Liver (tissue), 8 donors: ENCODE measurements at regions not wholly inside any gene's neighbourhood (a gene's known extent, or its start where the extent isn't known, plus 50 kb on each side); places are given as distances from the start of the nearest gene placed in this dataset.

Source experiments
- DNase-seq: peaks from one replicate; pipeline ENCODE4 v3.0.0-alpha.2; 2017; ENCODE audit warnings: low spot score
- H3K27ac ChIP-seq, 2 donors: one replicate each; pipeline ENCODE4 v1.7.0; 2013; ENCODE audit warnings: inconsistent platforms in 2 of 2, low read length in 2 of 2, control low read depth in 1 of 2, low read depth in 1 of 2, mild to moderate bottlenecking in 1 of 2
- H3K27me3 ChIP-seq, 4 donors: one replicate each; pipeline versions ENCODE4 v1.6.1 to v1.7.0; 2013; ENCODE audit warnings: low read length in 3 of 4, inconsistent platforms in 1 of 4, mild to moderate bottlenecking in 1 of 4, moderate library complexity in 1 of 4; ENCODE audit not compliant: control insufficient read depth in 4 of 4, insufficient read depth in 4 of 4
- H3K36me3 ChIP-seq, 4 donors: one replicate each; pipeline versions ENCODE4 v1.6.1 to v1.7.0; 2013; ENCODE audit warnings: low read length in 3 of 4, mild to moderate bottlenecking in 3 of 4, low read depth in 1 of 4, moderate library complexity in 1 of 4; ENCODE audit not compliant: control insufficient read depth in 4 of 4, insufficient read depth in 3 of 4
- H3K4me1 ChIP-seq, 4 donors: one replicate each; pipeline versions ENCODE4 v1.6.1 to v1.7.0; 2013; ENCODE audit warnings: low read length in 3 of 4, mild to moderate bottlenecking in 3 of 4, moderate library complexity in 1 of 4; ENCODE audit not compliant: control insufficient read depth in 4 of 4, insufficient read depth in 4 of 4
- H3K4me3 ChIP-seq, 3 donors: one replicate each; pipeline versions ENCODE4 v1.6.1 to v1.7.0; 2013; ENCODE audit warnings: low read length in 3 of 3, control low read depth in 1 of 3, low read depth in 1 of 3, mild to moderate bottlenecking in 1 of 3
- H3K9ac ChIP-seq, 2 donors: one replicate each; pipeline ENCODE4 v1.7.0; 2013; ENCODE audit warnings: low read length in 2 of 2, mild to moderate bottlenecking in 2 of 2, moderate library complexity in 2 of 2, control low read depth in 1 of 2, low read depth in 1 of 2
- H3K9me3 ChIP-seq, 4 donors: one replicate each; pipeline versions ENCODE4 v1.6.1 to v1.7.0; 2013; ENCODE audit warnings: low read length in 3 of 4; ENCODE audit not compliant: control insufficient read depth in 4 of 4
- EGR1 ChIP-seq, 2 donors: IDR thresholded peaks; 2 replicates each; pipeline ENCODE4 v1.6.1; 2016 to 2018; ENCODE audit warnings: antibody characterized with exemption in 2 of 2, low read depth in 2 of 2
- FOXA1 ChIP-seq: IDR thresholded peaks from 2 replicates; pipeline ENCODE4 v1.6.1; 2016; ENCODE audit warnings: antibody characterized with exemption
- FOXA2 ChIP-seq: IDR thresholded peaks from 2 replicates; pipeline ENCODE4 v1.6.1; 2016; ENCODE audit warnings: antibody characterized with exemption
- GABPA ChIP-seq, 2 donors: IDR thresholded peaks in 1 of 2; conservative IDR thresholded peaks in 1 of 2; 2 replicates each; pipeline ENCODE4 v1.6.1; 2016; ENCODE audit warnings: antibody characterized with exemption in 2 of 2, mild to moderate bottlenecking in 1 of 2, moderate library complexity in 1 of 2
- HNF4A ChIP-seq, 2 donors: conservative IDR thresholded peaks; 2 replicates each; pipeline ENCODE4 v1.6.1; 2016; ENCODE audit warnings: antibody characterized with exemption in 2 of 2, mild to moderate bottlenecking in 2 of 2
- HNF4G ChIP-seq: IDR thresholded peaks from 2 replicates; pipeline ENCODE4 v1.6.1; 2016; ENCODE audit warnings: antibody characterized with exemption
- JUND ChIP-seq, 2 donors: IDR thresholded peaks; 2 replicates each; pipeline ENCODE4 v1.6.1; 2016; ENCODE audit warnings: antibody characterized with exemption in 2 of 2
- NR2F2 ChIP-seq: IDR thresholded peaks from 2 replicates; pipeline ENCODE4 v1.6.1; 2016; ENCODE audit warnings: antibody characterized with exemption
- RAD21 ChIP-seq, 2 donors: IDR thresholded peaks; 2 replicates each; pipeline ENCODE4 v1.6.1; 2016; ENCODE audit warnings: antibody characterized with exemption in 2 of 2, mild to moderate bottlenecking in 2 of 2
- RXRA ChIP-seq, 2 donors: IDR thresholded peaks; 2 replicates each; pipeline ENCODE4 v1.6.1; 2017 to 2018; ENCODE audit warnings: antibody characterized with exemption in 2 of 2, mild to moderate bottlenecking in 1 of 2
- SP1 ChIP-seq: IDR thresholded peaks from 2 replicates; pipeline ENCODE4 v1.6.1; 2018; ENCODE audit warnings: antibody characterized with exemption, mild to moderate bottlenecking
- TAF1 ChIP-seq: conservative IDR thresholded peaks from 2 replicates; pipeline ENCODE4 v1.6.1; 2016; ENCODE audit warnings: antibody characterized with exemption, mild to moderate bottlenecking
- YY1 ChIP-seq: IDR thresholded peaks from 2 replicates; pipeline ENCODE4 v1.6.1; 2016; ENCODE audit warnings: antibody characterized with exemption, mild to moderate bottlenecking
- WGBS: extraction: QIAGEN DNeasy Blood & Tissue Kit; methylation state at CpG from one replicate; pipeline ENCODE4 v1.1.7; 2013; 5-methylcytosine and 5-hydroxymethylcytosine counted together
- TF ChIP-seq, protein P1 (sequence below): IDR thresholded peaks from 2 replicates; pipeline ENCODE4 v1.6.1; 2016; ENCODE audit warnings: antibody characterized with exemption
- TF ChIP-seq, protein P2 (sequence below): IDR thresholded peaks from 2 replicates; pipeline ENCODE4 v1.6.1; 2016; ENCODE audit warnings: antibody characterized with exemption
- TF ChIP-seq, protein P3 (sequence below): IDR thresholded peaks from 2 replicates; pipeline ENCODE4 v1.6.1; 2016; ENCODE audit warnings: antibody characterized with exemption
- TF ChIP-seq, protein P4 (sequence below): IDR thresholded peaks from 2 replicates; pipeline ENCODE4 v1.6.1; 2016; ENCODE audit warnings: antibody characterized with exemption, mild to moderate bottlenecking
- TF ChIP-seq, protein P5 (sequence below): fragments of 150-350 bp; IDR thresholded peaks from 2 replicates; pipeline ENCODE4 v1.5.1; 2017; ENCODE audit warnings: improper control_type of control experiment, low read depth, low read length; ENCODE audit not compliant: missing input control
- donor health status: healthy.
- donor health status: healthy.
- donor health status: healthy.
- donor health status: healthy.
- donor health status: healthy.

DNA sequence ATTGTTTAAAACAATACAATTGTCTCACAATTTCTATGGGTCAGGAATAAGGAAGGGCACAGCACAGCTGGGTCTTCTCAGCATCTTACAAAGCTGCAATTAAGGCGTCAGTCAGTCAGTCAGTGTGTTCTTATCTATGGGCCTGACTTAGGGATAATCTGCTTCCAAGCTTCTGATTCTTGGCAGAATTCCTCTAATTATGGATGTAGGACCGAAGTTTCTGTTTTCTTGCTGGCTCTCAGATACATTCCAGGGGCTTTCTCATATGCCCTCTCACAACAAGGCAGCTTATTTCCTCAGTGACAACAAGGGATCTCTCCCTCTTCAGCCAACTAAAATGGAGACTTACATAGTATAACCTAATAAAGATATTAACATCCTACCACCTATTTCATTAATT lies 1925.3 kb upstream of the ACO1 start:
- TF ChIP-seq FOXA1 (no peak), EGR1 (IDR thresholded peaks at IDR 0.05; ENCODE audit: low read depth in 2 of 2) (no peak), TAF1 (no peak), RAD21 (IDR thresholded peaks at IDR 0.05) (no peak), FOXA2 (no peak), JUND (IDR thresholded peaks at IDR 0.05) (no peak), NR2F2 (no peak), YY1 (no peak), GABPA (IDR thresholded peaks at IDR 0.05 in 1 of 2, conservative IDR thresholded peaks at IDR 0.05 in 1 of 2) (no peak), HNF4G (no peak), RXRA (IDR thresholded peaks at IDR 0.05) (no peak), SP1 (no peak), HNF4A (conservative IDR thresholded peaks at IDR 0.05) (no peak)
- TF ChIP-seq, protein P1, sequence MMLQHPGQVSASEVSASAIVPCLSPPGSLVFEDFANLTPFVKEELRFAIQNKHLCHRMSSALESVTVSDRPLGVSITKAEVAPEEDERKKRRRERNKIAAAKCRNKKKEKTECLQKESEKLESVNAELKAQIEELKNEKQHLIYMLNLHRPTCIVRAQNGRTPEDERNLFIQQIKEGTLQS = no peak
- TF ChIP-seq, protein P2, sequence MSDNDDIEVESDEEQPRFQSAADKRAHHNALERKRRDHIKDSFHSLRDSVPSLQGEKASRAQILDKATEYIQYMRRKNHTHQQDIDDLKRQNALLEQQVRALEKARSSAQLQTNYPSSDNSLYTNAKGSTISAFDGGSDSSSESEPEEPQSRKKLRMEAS = no peak
- TF ChIP-seq, protein P3, sequence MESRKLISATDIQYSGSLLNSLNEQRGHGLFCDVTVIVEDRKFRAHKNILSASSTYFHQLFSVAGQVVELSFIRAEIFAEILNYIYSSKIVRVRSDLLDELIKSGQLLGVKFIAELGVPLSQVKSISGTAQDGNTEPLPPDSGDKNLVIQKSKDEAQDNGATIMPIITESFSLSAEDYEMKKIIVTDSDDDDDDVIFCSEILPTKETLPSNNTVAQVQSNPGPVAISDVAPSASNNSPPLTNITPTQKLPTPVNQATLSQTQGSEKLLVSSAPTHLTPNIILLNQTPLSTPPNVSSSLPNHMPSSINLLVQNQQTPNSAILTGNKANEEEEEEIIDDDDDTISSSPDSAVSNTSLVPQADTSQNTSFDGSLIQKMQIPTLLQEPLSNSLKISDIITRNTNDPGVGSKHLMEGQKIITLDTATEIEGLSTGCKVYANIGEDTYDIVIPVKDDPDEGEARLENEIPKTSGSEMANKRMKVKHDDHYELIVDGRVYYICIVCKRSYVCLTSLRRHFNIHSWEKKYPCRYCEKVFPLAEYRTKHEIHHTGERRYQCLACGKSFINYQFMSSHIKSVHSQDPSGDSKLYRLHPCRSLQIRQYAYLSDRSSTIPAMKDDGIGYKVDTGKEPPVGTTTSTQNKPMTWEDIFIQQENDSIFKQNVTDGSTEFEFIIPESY = no peak
- TF ChIP-seq, protein P4, sequence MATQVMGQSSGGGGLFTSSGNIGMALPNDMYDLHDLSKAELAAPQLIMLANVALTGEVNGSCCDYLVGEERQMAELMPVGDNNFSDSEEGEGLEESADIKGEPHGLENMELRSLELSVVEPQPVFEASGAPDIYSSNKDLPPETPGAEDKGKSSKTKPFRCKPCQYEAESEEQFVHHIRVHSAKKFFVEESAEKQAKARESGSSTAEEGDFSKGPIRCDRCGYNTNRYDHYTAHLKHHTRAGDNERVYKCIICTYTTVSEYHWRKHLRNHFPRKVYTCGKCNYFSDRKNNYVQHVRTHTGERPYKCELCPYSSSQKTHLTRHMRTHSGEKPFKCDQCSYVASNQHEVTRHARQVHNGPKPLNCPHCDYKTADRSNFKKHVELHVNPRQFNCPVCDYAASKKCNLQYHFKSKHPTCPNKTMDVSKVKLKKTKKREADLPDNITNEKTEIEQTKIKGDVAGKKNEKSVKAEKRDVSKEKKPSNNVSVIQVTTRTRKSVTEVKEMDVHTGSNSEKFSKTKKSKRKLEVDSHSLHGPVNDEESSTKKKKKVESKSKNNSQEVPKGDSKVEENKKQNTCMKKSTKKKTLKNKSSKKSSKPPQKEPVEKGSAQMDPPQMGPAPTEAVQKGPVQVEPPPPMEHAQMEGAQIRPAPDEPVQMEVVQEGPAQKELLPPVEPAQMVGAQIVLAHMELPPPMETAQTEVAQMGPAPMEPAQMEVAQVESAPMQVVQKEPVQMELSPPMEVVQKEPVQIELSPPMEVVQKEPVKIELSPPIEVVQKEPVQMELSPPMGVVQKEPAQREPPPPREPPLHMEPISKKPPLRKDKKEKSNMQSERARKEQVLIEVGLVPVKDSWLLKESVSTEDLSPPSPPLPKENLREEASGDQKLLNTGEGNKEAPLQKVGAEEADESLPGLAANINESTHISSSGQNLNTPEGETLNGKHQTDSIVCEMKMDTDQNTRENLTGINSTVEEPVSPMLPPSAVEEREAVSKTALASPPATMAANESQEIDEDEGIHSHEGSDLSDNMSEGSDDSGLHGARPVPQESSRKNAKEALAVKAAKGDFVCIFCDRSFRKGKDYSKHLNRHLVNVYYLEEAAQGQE = no peak
- TF ChIP-seq, protein P5, sequence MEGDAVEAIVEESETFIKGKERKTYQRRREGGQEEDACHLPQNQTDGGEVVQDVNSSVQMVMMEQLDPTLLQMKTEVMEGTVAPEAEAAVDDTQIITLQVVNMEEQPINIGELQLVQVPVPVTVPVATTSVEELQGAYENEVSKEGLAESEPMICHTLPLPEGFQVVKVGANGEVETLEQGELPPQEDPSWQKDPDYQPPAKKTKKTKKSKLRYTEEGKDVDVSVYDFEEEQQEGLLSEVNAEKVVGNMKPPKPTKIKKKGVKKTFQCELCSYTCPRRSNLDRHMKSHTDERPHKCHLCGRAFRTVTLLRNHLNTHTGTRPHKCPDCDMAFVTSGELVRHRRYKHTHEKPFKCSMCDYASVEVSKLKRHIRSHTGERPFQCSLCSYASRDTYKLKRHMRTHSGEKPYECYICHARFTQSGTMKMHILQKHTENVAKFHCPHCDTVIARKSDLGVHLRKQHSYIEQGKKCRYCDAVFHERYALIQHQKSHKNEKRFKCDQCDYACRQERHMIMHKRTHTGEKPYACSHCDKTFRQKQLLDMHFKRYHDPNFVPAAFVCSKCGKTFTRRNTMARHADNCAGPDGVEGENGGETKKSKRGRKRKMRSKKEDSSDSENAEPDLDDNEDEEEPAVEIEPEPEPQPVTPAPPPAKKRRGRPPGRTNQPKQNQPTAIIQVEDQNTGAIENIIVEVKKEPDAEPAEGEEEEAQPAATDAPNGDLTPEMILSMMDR = no peak
- Histone ChIP-seq H3K27ac (no peak overlapping the region), H3K27me3 (no peaks in the 10 kb centered on the region), H3K4me1 (no peaks in the 10 kb centered on the region), H3K9ac (no peak overlapping the region), H3K9me3 (no peaks in the 10 kb centered on the region), H3K36me3 (no peaks in the 10 kb centered on the region), H3K4me3 (no peak overlapping the region)
- 60% methylated on average over 2 of the region's 2 CpGs for WGBS
- no peak for DNase-seq

DNA sequence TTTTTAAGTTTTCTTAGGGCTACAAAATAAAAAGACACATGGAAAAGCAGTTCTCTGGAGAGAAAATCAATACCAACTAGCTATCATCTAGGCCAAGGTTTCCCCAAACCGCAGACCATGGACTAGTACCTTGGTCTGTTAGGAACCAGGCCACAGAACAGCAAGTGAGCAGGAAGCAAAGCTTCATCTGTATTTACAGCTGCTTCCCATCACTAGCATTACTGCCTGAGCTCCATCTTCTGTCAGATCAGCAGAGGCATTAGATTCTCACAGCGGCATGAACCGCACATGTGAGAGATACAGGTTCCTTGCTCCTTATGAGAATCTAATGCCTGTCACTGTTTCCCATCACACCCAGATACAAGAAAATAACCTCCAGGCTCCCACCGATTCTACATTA lies 1907.6 kb upstream of the ACO1 start:
- DNase-seq = no peak
- Histone ChIP-seq H3K9me3 (no peaks in the 10 kb centered on the region), H3K36me3 (no peaks in the 10 kb centered on the region), H3K4me3 (no peak overlapping the region), H3K27ac (no peak overlapping the region), H3K4me1 (no peaks in the 10 kb centered on the region), H3K9ac (no peak overlapping the region), H3K27me3 (no peaks in the 10 kb centered on the region)
- 75% methylated on average over 4 of the region's 4 CpGs for WGBS
- TF ChIP-seq, protein P4 = no peak
- no peak for TF ChIP-seq HNF4G
- TF ChIP-seq JUND (IDR thresholded peaks at IDR 0.05) = no peak
- TF ChIP-seq FOXA1 = no peak
- TF ChIP-seq, protein P1 = no peak
- TF ChIP-seq RXRA (IDR thresholded peaks at IDR 0.05) = no peak
- no peak for TF ChIP-seq TAF1
- TF ChIP-seq, protein P3 = no peak
- TF ChIP-seq SP1 = no peak
- TF ChIP-seq YY1 = no peak
- TF ChIP-seq, protein P2 = no peak
- TF ChIP-seq HNF4A (conservative IDR thresholded peaks at IDR 0.05) = no peak
